Body of pancreas (tissue), 4 donors: ENCODE measurements at regions not wholly inside any gene's neighbourhood (a gene's known extent, or its start where the extent isn't known, plus 50 kb on each side); places are given as distances from the start of the nearest gene placed in this dataset.

Source experiments
- ATAC-seq: fragments of 150-250 bp; one replicate; pipeline ENCODE4 v1.9.1; 2016
- DNase-seq, 4 donors: peaks; one replicate each; pipeline ENCODE4 v3.0.0-alpha.2; 2019
- H3K27ac ChIP-seq, 4 donors: fragments of 200-600 bp; sonication (generic); 1 replicate in 3 of 4; 2 replicates in 1 of 4; pipeline versions ENCODE4 v1.5.1 to v1.6.1; 2016 to 2019; ENCODE audit warnings: mild to moderate bottlenecking in 1 of 4, mixed read lengths in 1 of 4, moderate library complexity in 1 of 4
- H3K27me3 ChIP-seq, 2 donors: fragments of 200-600 bp; sonication (generic); one replicate each; pipeline ENCODE4 v1.6.0; 2016; ENCODE audit warnings: mild to moderate bottlenecking in 1 of 2
- H3K36me3 ChIP-seq, 2 donors: fragments of 200-600 bp; sonication (generic); replicated peaks in 1 of 2; 2 replicates each; pipeline ENCODE4 v1.5.1; 2016; ENCODE audit warnings: low read depth in 2 of 2; ENCODE audit not compliant: insufficient read depth in 1 of 2
- H3K4me1 ChIP-seq: fragments of 200-600 bp; sonication (generic); one replicate; pipeline ENCODE4 v1.6.0; 2016
- H3K4me3 ChIP-seq, 2 donors: fragments of 200-600 bp; sonication (generic); 1 replicate in 1 of 2; 2 replicates in 1 of 2; pipeline ENCODE4 v1.5.1; 2016 to 2019
- H3K9me3 ChIP-seq, 3 donors: fragments of 200-600 bp; sonication (generic); 1 replicate in 2 of 3; 2 replicates in 1 of 3; pipeline ENCODE4 v1.5.1; 2016
- POLR2A ChIP-seq, 3 donors: fragments of 450-650 bp; IDR thresholded peaks; one replicate each; pipeline ENCODE4 v1.6.1; 2016; ENCODE audit warnings: antibody characterized with exemption in 3 of 3, mild to moderate bottlenecking in 2 of 3
- WGBS, 2 donors: methylation state at CpG; one replicate each; pipeline ENCODE4 v1.1.5; 2017; 5-methylcytosine and 5-hydroxymethylcytosine counted together
- intact Hi-C: fragments of 100-400 bp; cut with DNase I; formaldehyde crosslinking; loops from one replicate; pipeline ENCODE4 v1.15.1; 2023
- TF ChIP-seq, protein P1 (sequence below), 7 experiments: fragments of 450-650 bp in 4 of 7; fragments of 200-600 bp in 3 of 7; sonication (generic) in 3 of 7; IDR thresholded peaks; one replicate each; pipeline ENCODE4 v1.5.1; 2016 to 2019; ENCODE audit warnings: antibody characterized with exemption in 7 of 7

DNA sequence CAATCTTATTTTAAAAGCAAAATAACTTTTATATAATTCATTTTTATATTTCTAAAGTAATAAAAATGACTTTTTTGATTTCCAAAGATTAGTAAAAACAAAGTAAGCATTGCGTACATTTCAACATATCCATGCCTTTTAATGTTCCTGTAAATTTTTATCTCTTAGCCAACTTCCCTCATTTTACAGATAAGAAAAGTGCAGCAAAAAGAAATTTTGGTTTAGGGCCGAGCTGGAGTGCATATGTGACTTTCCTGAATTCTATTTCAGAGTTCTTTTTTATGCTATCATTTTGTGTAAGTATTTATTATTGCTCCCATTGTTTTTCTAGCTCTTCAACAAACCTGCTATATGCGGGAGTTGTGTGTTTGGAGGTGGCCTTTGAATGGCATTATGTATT, 195.3 kb downstream of the NHLRC3 start:
- Histone ChIP-seq H3K27ac (no peak overlapping the region), H3K36me3 (no peaks in the 10 kb centered on the region), H3K27me3 (no peaks in the 10 kb centered on the region), H3K4me1 (no peaks in the 10 kb centered on the region), H3K9me3 (no peaks in the 10 kb centered on the region), H3K4me3 (no peak overlapping the region)
- 88 to 92% methylated on average over 3 of the region's 3 CpGs for WGBS, 2 donors
- TF ChIP-seq, protein P1, sequence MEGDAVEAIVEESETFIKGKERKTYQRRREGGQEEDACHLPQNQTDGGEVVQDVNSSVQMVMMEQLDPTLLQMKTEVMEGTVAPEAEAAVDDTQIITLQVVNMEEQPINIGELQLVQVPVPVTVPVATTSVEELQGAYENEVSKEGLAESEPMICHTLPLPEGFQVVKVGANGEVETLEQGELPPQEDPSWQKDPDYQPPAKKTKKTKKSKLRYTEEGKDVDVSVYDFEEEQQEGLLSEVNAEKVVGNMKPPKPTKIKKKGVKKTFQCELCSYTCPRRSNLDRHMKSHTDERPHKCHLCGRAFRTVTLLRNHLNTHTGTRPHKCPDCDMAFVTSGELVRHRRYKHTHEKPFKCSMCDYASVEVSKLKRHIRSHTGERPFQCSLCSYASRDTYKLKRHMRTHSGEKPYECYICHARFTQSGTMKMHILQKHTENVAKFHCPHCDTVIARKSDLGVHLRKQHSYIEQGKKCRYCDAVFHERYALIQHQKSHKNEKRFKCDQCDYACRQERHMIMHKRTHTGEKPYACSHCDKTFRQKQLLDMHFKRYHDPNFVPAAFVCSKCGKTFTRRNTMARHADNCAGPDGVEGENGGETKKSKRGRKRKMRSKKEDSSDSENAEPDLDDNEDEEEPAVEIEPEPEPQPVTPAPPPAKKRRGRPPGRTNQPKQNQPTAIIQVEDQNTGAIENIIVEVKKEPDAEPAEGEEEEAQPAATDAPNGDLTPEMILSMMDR (IDR thresholded peaks at IDR 0.05): no peak
- no peak for TF ChIP-seq POLR2A (IDR thresholded peaks at IDR 0.05)
- DNase-seq (no peak), ATAC-seq (no peak)
- intact Hi-C loops: no loop called here

DNA sequence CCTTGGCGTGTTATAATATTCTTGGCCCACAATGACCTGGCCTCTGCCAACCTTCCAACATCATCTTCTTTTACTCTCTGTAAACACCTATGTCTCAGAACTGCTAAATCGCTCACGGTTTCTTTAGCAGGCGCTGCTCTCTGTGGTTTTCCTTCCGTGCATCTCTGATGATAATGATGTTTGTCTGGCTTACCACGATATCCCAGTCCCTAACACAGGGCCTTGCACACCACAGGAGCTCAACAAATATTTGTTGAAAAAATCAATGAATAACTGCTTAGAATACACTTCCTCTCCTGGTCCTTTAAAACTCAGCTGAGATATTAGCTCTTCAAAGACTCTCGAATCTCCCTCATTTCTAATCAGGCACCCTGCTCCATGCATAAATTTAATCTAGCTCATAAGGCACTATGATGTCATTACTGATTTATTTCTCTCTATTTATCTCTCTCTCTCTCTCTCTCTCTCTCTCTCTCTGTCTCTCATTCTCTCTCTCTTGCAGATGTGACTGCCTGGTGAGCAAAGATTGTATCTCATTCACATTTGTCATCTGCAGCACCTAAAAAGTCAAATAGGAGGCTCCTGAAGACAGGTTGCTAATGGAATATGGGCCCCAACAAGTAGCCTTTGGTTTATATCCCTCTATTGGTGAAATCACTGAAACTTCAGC, 206.4 kb downstream of the NHLRC3 start:
- TF ChIP-seq POLR2A (IDR thresholded peaks at IDR 0.05): no peak
- TF ChIP-seq, protein P1 (IDR thresholded peaks at IDR 0.05): no peak
- Histone ChIP-seq H3K4me3 (no peak overlapping the region), H3K27me3 (no peaks in the 10 kb centered on the region), H3K36me3 (no peaks in the 10 kb centered on the region), H3K4me1 (no peaks in the 10 kb centered on the region), H3K9me3 (no peaks in the 10 kb centered on the region), H3K27ac (no peak overlapping the region)
- no peak for ATAC-seq
- 28 to 29% methylated on average over 7 of the region's 7 CpGs for WGBS, 2 donors
- intact Hi-C loops: no loop called here
- no peak for DNase-seq

DNA sequence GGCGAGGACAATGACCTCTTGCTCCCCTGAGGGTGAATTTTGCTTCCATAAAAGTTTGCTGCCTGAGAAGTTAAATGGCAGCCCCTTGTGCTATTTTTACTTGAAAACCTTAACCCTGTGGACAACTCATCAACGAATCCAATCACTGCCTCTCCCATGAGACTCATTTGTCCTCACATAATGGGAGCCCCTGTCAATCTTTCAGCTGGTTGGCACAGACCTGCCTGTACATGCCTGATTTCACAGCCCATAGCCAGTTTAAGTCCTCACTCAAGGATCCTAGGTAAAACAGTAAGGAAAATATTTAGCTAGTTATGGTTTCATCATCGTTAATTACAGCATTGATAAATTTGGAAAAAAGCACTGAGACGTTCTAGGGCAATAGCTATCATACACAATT, 207.4 kb downstream of the NHLRC3 start:
- intact Hi-C loops: no loop called here
- TF ChIP-seq, protein P1 (IDR thresholded peaks at IDR 0.05): no peak
- no peak for TF ChIP-seq POLR2A (IDR thresholded peaks at IDR 0.05)

DNA sequence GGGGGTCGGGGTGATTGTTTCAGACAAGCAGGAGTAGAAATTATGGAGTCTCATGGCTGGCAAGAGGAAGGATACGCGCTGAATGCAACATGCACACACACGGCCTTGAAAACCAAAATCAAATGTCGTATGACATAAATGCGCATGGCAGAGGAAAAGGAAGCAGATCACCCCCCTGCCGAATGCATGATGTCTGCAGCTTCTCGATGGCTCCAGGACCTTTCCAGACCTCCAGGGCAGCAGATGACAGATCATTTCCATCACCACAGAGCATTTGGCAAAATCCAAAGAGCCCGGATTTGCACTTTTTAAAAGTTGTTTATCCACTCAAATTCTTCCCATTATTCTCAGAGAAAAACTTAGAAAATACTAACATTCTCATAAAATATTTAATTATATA, 211.7 kb downstream of the NHLRC3 start:
- H3K27me3 ChIP-seq: no peaks in the 10 kb centered on the region
- ATAC-seq (no peak), DNase-seq (no peak)
- H3K36me3 ChIP-seq: no peaks in the 10 kb centered on the region
- no peaks in the 10 kb centered on the region for H3K4me1 ChIP-seq
- no peaks in the 10 kb centered on the region for H3K9me3 ChIP-seq
- H3K27ac ChIP-seq: no peak overlapping the region
- TF ChIP-seq, protein P1 (IDR thresholded peaks at IDR 0.05): no peak
- TF ChIP-seq POLR2A (IDR thresholded peaks at IDR 0.05): no peak
- 64 to 75% methylated on average over 9 of the region's 9 CpGs for WGBS, 2 donors
- intact Hi-C loops: no loop called here
- H3K4me3 ChIP-seq: no peak overlapping the region

More for the DNA sequence above, 207.4 kb downstream of the NHLRC3 start:
- Histone ChIP-seq H3K36me3 (no peaks in the 10 kb centered on the region), H3K4me1 (no peaks in the 10 kb centered on the region), H3K9me3 (no peaks in the 10 kb centered on the region), H3K27me3 (no peaks in the 10 kb centered on the region), H3K4me3 (no peak overlapping the region), H3K27ac (no peak overlapping the region)
- WGBS, 2 donors: 64 to 73% methylated on average over 4 of the region's 4 CpGs
- no peak for DNase-seq
- ATAC-seq: no peak

DNA sequence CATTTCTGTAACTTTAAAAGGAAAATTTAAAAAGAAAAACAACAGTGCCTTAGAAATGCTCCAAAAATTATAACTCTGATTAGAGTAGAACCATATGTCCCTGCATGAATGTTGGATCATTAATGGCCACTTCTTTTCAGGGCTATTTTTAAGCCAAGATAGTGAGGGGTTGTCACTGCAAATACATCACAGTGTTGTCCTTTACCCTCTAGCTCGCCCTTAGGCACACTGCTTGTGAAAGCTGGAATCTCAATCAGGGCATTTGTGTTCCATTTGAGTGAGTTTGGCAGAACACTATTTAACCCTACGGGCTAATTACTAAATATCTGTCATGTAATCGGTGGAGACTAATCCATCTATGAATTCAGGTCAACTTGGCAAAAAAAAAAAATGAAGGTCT, 212.2 kb downstream of the NHLRC3 start:
- H3K27ac ChIP-seq: no peak overlapping the region
- DNase-seq (no peak), ATAC-seq (no peak)
- no peaks in the 10 kb centered on the region for H3K4me1 ChIP-seq
- 60 to 68% methylated on average over 3 of the region's 3 CpGs for WGBS, 2 donors
- intact Hi-C loops: no loop called here
- no peaks in the 10 kb centered on the region for H3K36me3 ChIP-seq
- TF ChIP-seq, protein P1 (IDR thresholded peaks at IDR 0.05): no peak
- TF ChIP-seq POLR2A (IDR thresholded peaks at IDR 0.05): no peak
- no peaks in the 10 kb centered on the region for H3K9me3 ChIP-seq
- no peak overlapping the region for H3K4me3 ChIP-seq
- no peaks in the 10 kb centered on the region for H3K27me3 ChIP-seq
